Progenitor cell of endocrine pancreas (in vitro differentiated cells): ENCODE measurements at regions not wholly inside any gene's neighbourhood (a gene's known extent, or its start where the extent isn't known, plus 50 kb on each side); places are given as distances from the start of the nearest gene placed in this dataset.

ENCODE experiments used
- DNase-seq: peaks from one replicate; pipeline ENCODE4 v3.0.0; 2021; ENCODE audit warnings: low spot score; ENCODE audit not compliant: unreplicated experiment
- H3K27ac Mint-ChIP-seq: 2 replicates; pipeline ENCODE4 v1.8.0; 2021; ENCODE audit warnings: mild to moderate bottlenecking, moderate library complexity, mixed read lengths
- H3K27me3 Mint-ChIP-seq: 2 replicates; pipeline ENCODE4 v1.8.0; 2021; ENCODE audit warnings: mixed read lengths
- H3K36me3 Mint-ChIP-seq: 2 replicates; pipeline ENCODE4 v1.8.0; 2022; ENCODE audit warnings: mixed read lengths; ENCODE audit not compliant: insufficient read depth
- H3K4me1 Mint-ChIP-seq: 2 replicates; pipeline ENCODE4 v1.8.0; 2021; ENCODE audit warnings: low read depth, mixed read lengths
- H3K4me3 Mint-ChIP-seq: 2 replicates; pipeline ENCODE4 v1.8.0; 2021; ENCODE audit warnings: low read depth, mild to moderate bottlenecking, moderate library complexity, mixed read lengths
- H3K9me3 Mint-ChIP-seq: 2 replicates; pipeline ENCODE4 v1.8.0; 2021; ENCODE audit warnings: low read depth, mixed read lengths
- TF ChIP-seq, protein P1 (sequence below): fragments of 200-600 bp; sonication (generic); IDR thresholded peaks from one replicate; pipeline ENCODE4 v1.5.0; 2021; ENCODE audit warnings: antibody characterized with exemption, mild to moderate bottlenecking; ENCODE audit not compliant: unreplicated experiment

- Mint-ChIP-seq H3K4me3 (no peak overlapping the region), H3K36me3 (no peaks in the 10 kb centered on the region), H3K27me3 (peaks cover 9% of the 10 kb centered on the region), H3K9me3 (peaks cover 5% of the 10 kb centered on the region), H3K4me1 (peaks cover 10% of the 10 kb centered on the region), H3K27ac (no peak overlapping the region)
- DNase-seq, result no peak
- TF ChIP-seq, protein P1, sequence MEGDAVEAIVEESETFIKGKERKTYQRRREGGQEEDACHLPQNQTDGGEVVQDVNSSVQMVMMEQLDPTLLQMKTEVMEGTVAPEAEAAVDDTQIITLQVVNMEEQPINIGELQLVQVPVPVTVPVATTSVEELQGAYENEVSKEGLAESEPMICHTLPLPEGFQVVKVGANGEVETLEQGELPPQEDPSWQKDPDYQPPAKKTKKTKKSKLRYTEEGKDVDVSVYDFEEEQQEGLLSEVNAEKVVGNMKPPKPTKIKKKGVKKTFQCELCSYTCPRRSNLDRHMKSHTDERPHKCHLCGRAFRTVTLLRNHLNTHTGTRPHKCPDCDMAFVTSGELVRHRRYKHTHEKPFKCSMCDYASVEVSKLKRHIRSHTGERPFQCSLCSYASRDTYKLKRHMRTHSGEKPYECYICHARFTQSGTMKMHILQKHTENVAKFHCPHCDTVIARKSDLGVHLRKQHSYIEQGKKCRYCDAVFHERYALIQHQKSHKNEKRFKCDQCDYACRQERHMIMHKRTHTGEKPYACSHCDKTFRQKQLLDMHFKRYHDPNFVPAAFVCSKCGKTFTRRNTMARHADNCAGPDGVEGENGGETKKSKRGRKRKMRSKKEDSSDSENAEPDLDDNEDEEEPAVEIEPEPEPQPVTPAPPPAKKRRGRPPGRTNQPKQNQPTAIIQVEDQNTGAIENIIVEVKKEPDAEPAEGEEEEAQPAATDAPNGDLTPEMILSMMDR, result no peak
Observed at GRCh38 chr9:27659571-27659970, 86.3 kb upstream of the C9orf72 start.

DNA sequence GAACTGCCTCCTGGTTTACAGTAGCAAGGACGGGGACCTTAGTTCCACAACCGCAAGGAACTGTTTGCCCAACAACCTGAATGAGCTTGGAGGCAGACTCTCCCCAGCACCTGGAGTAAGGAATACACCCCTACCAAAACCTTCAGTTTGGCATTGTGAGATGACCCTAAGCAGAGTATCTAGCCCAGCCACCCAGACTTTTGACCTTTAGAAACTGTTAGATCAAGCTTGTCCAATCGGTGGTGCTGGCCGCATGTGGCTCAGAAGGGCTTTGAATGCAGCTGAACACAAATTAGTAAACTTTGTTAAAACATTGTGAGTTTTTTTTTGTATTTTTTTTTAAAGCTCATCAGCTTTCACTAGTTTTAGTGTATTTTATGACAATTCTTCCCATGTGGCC is 86.9 kb upstream of the C9orf72 start:
- no peak for DNase-seq
- Mint-ChIP-seq H3K9me3 (peaks cover 5% of the 10 kb centered on the region), H3K4me3 (no peak overlapping the region), H3K4me1 (peaks cover 15% of the 10 kb centered on the region), H3K27me3 (peaks cover 9% of the 10 kb centered on the region), H3K36me3 (no peaks in the 10 kb centered on the region), H3K27ac (no peak overlapping the region)
- TF ChIP-seq, protein P1, result no peak

DNA sequence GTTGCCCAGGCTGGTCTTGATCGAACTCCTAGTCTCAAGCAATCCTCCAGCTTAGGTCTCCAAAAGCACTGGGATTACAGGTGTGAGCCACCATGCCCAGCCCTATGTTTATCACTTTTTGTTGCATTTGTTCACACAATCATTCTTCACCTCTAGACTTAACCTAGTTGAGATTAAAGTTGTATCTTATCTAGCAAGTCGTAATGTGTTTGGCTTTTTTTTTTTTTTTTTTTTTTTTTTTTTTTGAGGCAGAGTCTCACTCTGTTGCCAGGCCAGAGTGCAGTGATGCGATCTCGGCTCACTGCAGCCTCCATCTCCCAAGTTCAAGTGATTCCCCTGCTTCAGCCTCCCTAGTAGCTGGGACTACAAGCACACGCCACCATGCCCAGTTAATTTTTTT is 90.2 kb upstream of the C9orf72 start:
- DNase-seq, result no peak
- no peak overlapping the region for H3K4me3 Mint-ChIP-seq
- peaks cover 21% of the 10 kb centered on the region for H3K4me1 Mint-ChIP-seq
- no peaks in the 10 kb centered on the region for H3K36me3 Mint-ChIP-seq
- TF ChIP-seq, protein P1, result no peak
- peaks cover 9% of the 10 kb centered on the region for H3K27me3 Mint-ChIP-seq
- H3K27ac Mint-ChIP-seq, result no peak overlapping the region
- H3K9me3 Mint-ChIP-seq, result no peaks in the 10 kb centered on the region

- H3K9me3 Mint-ChIP-seq, result no peaks in the 10 kb centered on the region
- no peak for DNase-seq
- TF ChIP-seq, protein P1, result no peak
- H3K36me3 Mint-ChIP-seq, result no peaks in the 10 kb centered on the region
- H3K4me3 Mint-ChIP-seq, result no peak overlapping the region
- peak overlapping the region; percentile 20 for H3K27ac Mint-ChIP-seq
- H3K27me3 Mint-ChIP-seq, result peaks cover 9% of the 10 kb centered on the region
- peaks cover 21% of the 10 kb centered on the region for H3K4me1 Mint-ChIP-seq
Observed at GRCh38 chr9:27664121-27664779, 91.0 kb upstream of the C9orf72 start.

- no peak overlapping the region for H3K27ac Mint-ChIP-seq
- H3K9me3 Mint-ChIP-seq, result no peaks in the 10 kb centered on the region
- peaks cover 9% of the 10 kb centered on the region for H3K27me3 Mint-ChIP-seq
- peak overlapping the region; percentile 29 for H3K4me3 Mint-ChIP-seq
- H3K36me3 Mint-ChIP-seq, result no peaks in the 10 kb centered on the region
- peaks cover 20% of the 10 kb centered on the region for H3K4me1 Mint-ChIP-seq
- TF ChIP-seq, protein P1, result no peak
- no peak for DNase-seq
Observed at GRCh38 chr9:27665136-27665535, 91.9 kb upstream of the C9orf72 start.
